Nephron (organoid): ENCODE measurements at regions not wholly inside any gene's neighbourhood (a gene's known extent, or its start where the extent isn't known, plus 50 kb on each side); places are given as distances from the start of the nearest gene placed in this dataset.

Experiments
- H3K27ac Mint-ChIP-seq, 3 experiments: 2 replicates each; pipeline ENCODE4 v1.8.0; 2020; ENCODE audit warnings: mixed read lengths in 3 of 3, mild to moderate bottlenecking in 2 of 3, moderate library complexity in 1 of 3
- H3K27me3 Mint-ChIP-seq: 2 replicates; pipeline ENCODE4 v1.8.0; 2021; ENCODE audit warnings: low read depth, mild to moderate bottlenecking, moderate library complexity, mixed read lengths
- H3K36me3 Mint-ChIP-seq: 2 replicates; pipeline ENCODE4 v1.8.0; 2020; ENCODE audit warnings: low read depth, mixed read lengths
- H3K4me1 Mint-ChIP-seq: 2 replicates; pipeline ENCODE4 v1.8.0; 2020; ENCODE audit warnings: mixed read lengths
- H3K4me3 Mint-ChIP-seq, 3 experiments: 2 replicates each; pipeline ENCODE4 v1.8.0; 2020; ENCODE audit warnings: mild to moderate bottlenecking in 3 of 3, mixed read lengths in 3 of 3, moderate library complexity in 2 of 3
- H3K9me3 Mint-ChIP-seq: 2 replicates; pipeline ENCODE4 v1.8.0; 2020; ENCODE audit warnings: mixed read lengths
- TF ChIP-seq, protein P1 (sequence below), 3 experiments: fragments of 200-600 bp; sonication (generic); IDR thresholded peaks; one replicate each; pipeline ENCODE4 v1.5.0; 2021; ENCODE audit warnings: antibody characterized with exemption in 3 of 3; ENCODE audit not compliant: unreplicated experiment in 3 of 3

DNA sequence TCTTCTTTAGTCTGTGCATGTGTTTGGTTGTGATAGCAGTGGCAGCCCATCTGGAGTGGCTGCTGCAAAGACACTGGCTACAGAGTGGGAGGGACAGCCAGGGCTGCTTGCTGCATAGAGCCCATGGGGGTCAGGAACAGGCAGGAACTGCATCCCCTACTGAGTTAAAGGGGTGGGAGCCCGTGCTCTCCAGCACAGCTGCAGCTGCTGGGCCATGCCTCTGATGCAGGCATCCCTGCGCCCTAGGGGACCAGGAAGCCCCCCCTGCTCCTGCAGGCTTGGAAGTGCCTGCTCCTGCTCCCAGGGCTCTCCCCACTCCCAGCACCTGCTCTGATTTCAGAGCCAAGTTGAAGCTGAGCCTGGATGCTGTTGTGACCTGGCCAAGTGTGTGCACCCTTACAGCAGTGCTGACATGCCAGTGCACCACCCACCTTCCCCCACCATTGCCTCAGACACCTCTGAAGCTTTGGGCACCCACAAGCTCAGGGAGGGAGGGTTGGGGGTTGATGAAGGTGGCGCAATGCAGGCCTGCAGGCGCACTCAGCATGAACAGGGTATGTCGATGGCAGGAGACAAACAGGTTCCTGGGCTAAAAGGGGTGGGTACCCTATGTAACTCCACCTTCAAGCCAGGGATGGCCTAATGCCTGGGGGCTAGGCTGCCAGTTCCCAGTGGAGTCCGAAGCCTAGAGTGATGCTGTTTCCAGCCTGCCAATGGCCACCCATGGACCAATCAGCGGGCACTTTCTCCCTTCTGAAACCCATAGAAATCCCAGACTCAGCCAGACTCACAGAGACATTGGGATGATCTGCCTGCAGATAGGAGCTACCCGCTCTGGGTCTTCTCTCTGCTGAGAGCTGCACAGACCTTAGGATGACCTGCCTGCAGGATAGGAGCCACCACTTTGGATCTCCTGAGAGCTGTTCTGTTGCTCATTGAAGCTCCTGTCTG, 919.9 kb upstream of the MIR17HG start:
- Mint-ChIP-seq H3K27ac (no peak overlapping the region), H3K4me1 (no peaks in the 10 kb centered on the region), H3K36me3 (no peaks in the 10 kb centered on the region), H3K9me3 (no peaks in the 10 kb centered on the region), H3K27me3 (no peaks in the 10 kb centered on the region), H3K4me3 (no peak overlapping the region)
- TF ChIP-seq, protein P1, sequence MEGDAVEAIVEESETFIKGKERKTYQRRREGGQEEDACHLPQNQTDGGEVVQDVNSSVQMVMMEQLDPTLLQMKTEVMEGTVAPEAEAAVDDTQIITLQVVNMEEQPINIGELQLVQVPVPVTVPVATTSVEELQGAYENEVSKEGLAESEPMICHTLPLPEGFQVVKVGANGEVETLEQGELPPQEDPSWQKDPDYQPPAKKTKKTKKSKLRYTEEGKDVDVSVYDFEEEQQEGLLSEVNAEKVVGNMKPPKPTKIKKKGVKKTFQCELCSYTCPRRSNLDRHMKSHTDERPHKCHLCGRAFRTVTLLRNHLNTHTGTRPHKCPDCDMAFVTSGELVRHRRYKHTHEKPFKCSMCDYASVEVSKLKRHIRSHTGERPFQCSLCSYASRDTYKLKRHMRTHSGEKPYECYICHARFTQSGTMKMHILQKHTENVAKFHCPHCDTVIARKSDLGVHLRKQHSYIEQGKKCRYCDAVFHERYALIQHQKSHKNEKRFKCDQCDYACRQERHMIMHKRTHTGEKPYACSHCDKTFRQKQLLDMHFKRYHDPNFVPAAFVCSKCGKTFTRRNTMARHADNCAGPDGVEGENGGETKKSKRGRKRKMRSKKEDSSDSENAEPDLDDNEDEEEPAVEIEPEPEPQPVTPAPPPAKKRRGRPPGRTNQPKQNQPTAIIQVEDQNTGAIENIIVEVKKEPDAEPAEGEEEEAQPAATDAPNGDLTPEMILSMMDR (IDR thresholded peaks at IDR 0.05; ENCODE audit: unreplicated experiment in 3 of 3): no peak

GRCh38 chr13:90428522-90429210, 918.8 kb upstream of the MIR17HG start:
- TF ChIP-seq, protein P1 (IDR thresholded peaks at IDR 0.05; ENCODE audit: unreplicated experiment in 3 of 3): no peak
- Mint-ChIP-seq H3K27ac (no peak overlapping the region), H3K27me3 (no peaks in the 10 kb centered on the region), H3K4me3 (no peak overlapping the region), H3K9me3 (no peaks in the 10 kb centered on the region), H3K36me3 (no peaks in the 10 kb centered on the region), H3K4me1 (no peaks in the 10 kb centered on the region)

- H3K27ac Mint-ChIP-seq: no peak overlapping the region
- H3K4me3 Mint-ChIP-seq: no peak overlapping the region
- H3K27me3 Mint-ChIP-seq: no peaks in the 10 kb centered on the region
- H3K9me3 Mint-ChIP-seq: no peaks in the 10 kb centered on the region
- no peaks in the 10 kb centered on the region for H3K4me1 Mint-ChIP-seq
- TF ChIP-seq, protein P1 (IDR thresholded peaks at IDR 0.05; ENCODE audit: unreplicated experiment in 3 of 3): no peak
- no peaks in the 10 kb centered on the region for H3K36me3 Mint-ChIP-seq
These were observed 917.4 kb upstream of the MIR17HG start for GRCh38 chr13:90430127-90430526.

- TF ChIP-seq, protein P1 (IDR thresholded peaks at IDR 0.05; ENCODE audit: unreplicated experiment in 3 of 3): no peak
- Mint-ChIP-seq H3K36me3 (no peaks in the 10 kb centered on the region), H3K9me3 (no peaks in the 10 kb centered on the region), H3K4me1 (no peaks in the 10 kb centered on the region), H3K27me3 (no peaks in the 10 kb centered on the region), H3K27ac (no peak overlapping the region), H3K4me3 (no peak overlapping the region)
These were observed 910.8 kb upstream of the MIR17HG start for GRCh38 chr13:90436697-90437096.

DNA sequence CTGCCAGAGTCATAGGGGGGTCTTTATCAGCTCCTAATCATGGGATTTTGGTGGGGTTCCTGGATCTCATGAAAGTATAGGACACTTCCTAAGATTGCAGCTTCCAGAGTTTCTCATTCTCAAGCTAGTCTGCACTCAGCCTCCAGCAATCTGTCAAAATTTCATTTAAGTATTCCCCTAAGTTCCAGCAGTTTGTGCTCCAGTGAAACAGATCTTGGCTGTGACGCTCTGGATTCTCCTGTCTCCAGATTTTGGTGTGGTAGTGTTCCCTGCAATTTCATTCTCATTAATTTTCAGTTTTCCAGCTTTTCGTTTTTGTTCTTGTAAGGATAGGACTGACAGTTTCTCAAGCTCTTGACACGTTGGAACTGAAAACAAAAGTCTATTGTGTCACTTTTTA, 908.9 kb upstream of the MIR17HG start:
- no peaks in the 10 kb centered on the region for H3K27me3 Mint-ChIP-seq
- H3K4me3 Mint-ChIP-seq: no peak overlapping the region
- H3K9me3 Mint-ChIP-seq: no peaks in the 10 kb centered on the region
- H3K4me1 Mint-ChIP-seq: no peaks in the 10 kb centered on the region
- TF ChIP-seq, protein P1 (IDR thresholded peaks at IDR 0.05; ENCODE audit: unreplicated experiment in 3 of 3): no peak
- no peak overlapping the region for H3K27ac Mint-ChIP-seq
- no peaks in the 10 kb centered on the region for H3K36me3 Mint-ChIP-seq
